ENCODE measurements at regions not wholly inside any gene's neighbourhood (a gene's known extent, or its start where the extent isn't known, plus 50 kb on each side); places are given as distances from the start of the nearest gene placed in this dataset.

DNA sequence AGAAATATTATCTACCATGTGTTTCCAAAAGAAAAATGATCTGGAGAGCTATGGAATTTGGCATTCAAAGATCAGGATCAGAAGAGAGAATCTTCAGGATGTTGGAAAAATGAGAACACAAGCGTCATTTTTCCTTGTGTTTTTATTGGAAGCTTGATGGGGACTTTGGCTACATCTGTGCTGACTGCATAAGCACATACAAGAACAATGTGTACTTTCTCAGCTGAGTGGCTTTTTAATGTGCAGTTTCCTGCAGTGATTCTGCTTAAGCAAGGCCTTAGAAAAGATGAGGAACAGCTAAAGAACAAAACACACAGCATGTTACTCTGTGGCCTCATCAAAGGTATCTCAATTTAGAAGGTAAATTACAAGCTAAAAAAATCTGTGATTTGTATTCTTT is 1039.9 kb downstream of the GLUD2 start:
- no peaks in the 10 kb centered on the region for H3K4me1 ChIP-seq (ENCODE audit: control insufficient read depth, extremely low read depth, insufficient read depth, low read length)
- H3K9me3 ChIP-seq (ENCODE audit: control insufficient read depth, low read depth, low read length) = no peaks in the 10 kb centered on the region
- FAIRE-seq (no peak), DNase-seq (ENCODE audit: low read depth, low spot score) (no peak)
- H3K27ac ChIP-seq (ENCODE audit: control insufficient read depth, insufficient read depth, low read length) = no peak overlapping the region
- no peaks in the 10 kb centered on the region for H3K9me1 ChIP-seq (ENCODE audit: control insufficient read depth, extremely low read depth, insufficient read depth, low read length)
- dilution Hi-C loops (cut with MboI; ENCODE audit: extremely low pct_ligation_motif_present, low sequenced_read_pairs) = no loop called here
- no peak overlapping the region for H2AFZ ChIP-seq (ENCODE audit: control insufficient read depth, low read length)
- no peak overlapping the region for H3K9ac ChIP-seq (ENCODE audit: control insufficient read depth, extremely low read depth, insufficient read depth, low read length)
- no peaks in the 10 kb centered on the region for H3K79me2 ChIP-seq (ENCODE audit: control insufficient read depth, insufficient read depth, low read length)
- H4K20me1 ChIP-seq (ENCODE audit: control insufficient read depth, extremely low read depth, insufficient read depth, low read length) = no peaks in the 10 kb centered on the region
- H3K4me2 ChIP-seq (ENCODE audit: control insufficient read depth, extremely low read depth, insufficient read depth, low read depth, low read length) = no peak overlapping the region
- H3K36me3 ChIP-seq (ENCODE audit: control insufficient read depth in 2 of 2, extremely low read depth in 1 of 2, insufficient read depth in 2 of 2, low read length in 2 of 2) = no peaks in the 10 kb centered on the region
- TF ChIP-seq EZH2 (IDR thresholded peaks at IDR 0.05; ENCODE audit: low read length) = no peak
- TF ChIP-seq, protein P1, sequence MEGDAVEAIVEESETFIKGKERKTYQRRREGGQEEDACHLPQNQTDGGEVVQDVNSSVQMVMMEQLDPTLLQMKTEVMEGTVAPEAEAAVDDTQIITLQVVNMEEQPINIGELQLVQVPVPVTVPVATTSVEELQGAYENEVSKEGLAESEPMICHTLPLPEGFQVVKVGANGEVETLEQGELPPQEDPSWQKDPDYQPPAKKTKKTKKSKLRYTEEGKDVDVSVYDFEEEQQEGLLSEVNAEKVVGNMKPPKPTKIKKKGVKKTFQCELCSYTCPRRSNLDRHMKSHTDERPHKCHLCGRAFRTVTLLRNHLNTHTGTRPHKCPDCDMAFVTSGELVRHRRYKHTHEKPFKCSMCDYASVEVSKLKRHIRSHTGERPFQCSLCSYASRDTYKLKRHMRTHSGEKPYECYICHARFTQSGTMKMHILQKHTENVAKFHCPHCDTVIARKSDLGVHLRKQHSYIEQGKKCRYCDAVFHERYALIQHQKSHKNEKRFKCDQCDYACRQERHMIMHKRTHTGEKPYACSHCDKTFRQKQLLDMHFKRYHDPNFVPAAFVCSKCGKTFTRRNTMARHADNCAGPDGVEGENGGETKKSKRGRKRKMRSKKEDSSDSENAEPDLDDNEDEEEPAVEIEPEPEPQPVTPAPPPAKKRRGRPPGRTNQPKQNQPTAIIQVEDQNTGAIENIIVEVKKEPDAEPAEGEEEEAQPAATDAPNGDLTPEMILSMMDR (optimal IDR thresholded peaks at IDR 0.05 in 1 of 3, IDR thresholded peaks at IDR 0.05 in 1 of 3, conservative IDR thresholded peaks at IDR 0.05 in 1 of 3; ENCODE audit: extremely low read depth in 1 of 3, insufficient read depth in 2 of 3, low read length in 3 of 3) = no peak
- no peak overlapping the region for H3K4me3 ChIP-seq (ENCODE audit: control insufficient read depth in 2 of 3, extremely low read depth in 1 of 3, insufficient read depth in 2 of 3, low read depth in 1 of 3, low read length in 3 of 3)
- H3K27me3 ChIP-seq (ENCODE audit: control insufficient read depth, extremely low read depth, insufficient read depth, low read length) = no peaks in the 10 kb centered on the region

DNA sequence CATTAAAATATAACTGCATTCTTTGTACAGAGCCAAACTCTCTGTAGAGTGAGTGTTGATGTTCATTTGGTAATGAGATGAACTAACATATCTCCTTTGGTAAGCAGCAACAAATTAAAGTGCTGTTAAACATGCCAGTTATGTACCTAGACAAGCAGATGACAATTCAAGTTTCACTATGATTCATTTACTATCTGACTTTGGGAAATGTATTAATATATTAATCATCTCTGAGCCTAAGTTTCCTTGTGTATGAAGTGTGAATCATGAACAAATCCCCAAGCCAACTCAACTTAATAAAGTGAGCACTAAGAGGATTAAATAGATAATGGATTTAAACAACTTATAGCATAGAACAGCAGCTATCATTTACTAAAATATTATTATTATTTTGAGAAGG is 1044.2 kb downstream of the GLUD2 start:
- no peak for TF ChIP-seq EZH2 (IDR thresholded peaks at IDR 0.05; ENCODE audit: low read length)
- no peak overlapping the region for H3K4me3 ChIP-seq (ENCODE audit: control insufficient read depth in 2 of 3, extremely low read depth in 1 of 3, insufficient read depth in 2 of 3, low read depth in 1 of 3, low read length in 3 of 3)
- DNase-seq (ENCODE audit: low read depth, low spot score) = no peak
- H2AFZ ChIP-seq (ENCODE audit: control insufficient read depth, low read length) = no peak overlapping the region
- H3K9ac ChIP-seq (ENCODE audit: control insufficient read depth, extremely low read depth, insufficient read depth, low read length) = no peak overlapping the region
- H3K9me1 ChIP-seq (ENCODE audit: control insufficient read depth, extremely low read depth, insufficient read depth, low read length) = no peaks in the 10 kb centered on the region
- no peaks in the 10 kb centered on the region for H3K4me1 ChIP-seq (ENCODE audit: control insufficient read depth, extremely low read depth, insufficient read depth, low read length)
- dilution Hi-C loops (cut with MboI; ENCODE audit: extremely low pct_ligation_motif_present, low sequenced_read_pairs) = no loop called here
- no peak for FAIRE-seq
- no peaks in the 10 kb centered on the region for H3K9me3 ChIP-seq (ENCODE audit: control insufficient read depth, low read depth, low read length)
- no peaks in the 10 kb centered on the region for H3K79me2 ChIP-seq (ENCODE audit: control insufficient read depth, insufficient read depth, low read length)
- no peak overlapping the region for H3K27ac ChIP-seq (ENCODE audit: control insufficient read depth, insufficient read depth, low read length)
- H3K36me3 ChIP-seq (ENCODE audit: control insufficient read depth in 2 of 2, extremely low read depth in 1 of 2, insufficient read depth in 2 of 2, low read length in 2 of 2) = no peaks in the 10 kb centered on the region
- no peak overlapping the region for H3K4me2 ChIP-seq (ENCODE audit: control insufficient read depth, extremely low read depth, insufficient read depth, low read depth, low read length)
- no peaks in the 10 kb centered on the region for H3K27me3 ChIP-seq (ENCODE audit: control insufficient read depth, extremely low read depth, insufficient read depth, low read length)
- no peaks in the 10 kb centered on the region for H4K20me1 ChIP-seq (ENCODE audit: control insufficient read depth, extremely low read depth, insufficient read depth, low read length)

DNA sequence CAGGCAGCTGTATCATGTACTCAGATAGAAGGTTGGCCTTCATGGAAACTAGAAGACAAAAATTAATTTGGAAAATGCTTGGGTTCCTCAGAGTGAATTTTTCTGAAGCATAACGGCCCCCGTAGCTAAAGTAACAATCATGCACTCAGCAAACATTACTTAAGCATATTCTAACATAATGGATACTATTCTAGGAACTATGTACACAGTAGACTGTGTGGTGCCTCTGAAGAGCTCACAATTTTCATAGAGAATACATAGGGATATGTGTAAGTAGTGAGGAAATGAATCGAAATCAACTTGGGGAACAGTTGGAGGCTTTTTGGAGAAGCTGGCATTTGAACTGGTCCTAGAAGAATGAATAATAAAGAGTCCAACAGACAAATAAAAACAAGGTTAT is 1045.0 kb downstream of the GLUD2 start:
- no peaks in the 10 kb centered on the region for H3K9me1 ChIP-seq (ENCODE audit: control insufficient read depth, extremely low read depth, insufficient read depth, low read length)
- FAIRE-seq (no peak), DNase-seq (ENCODE audit: low read depth, low spot score) (no peak)
- no peaks in the 10 kb centered on the region for H3K79me2 ChIP-seq (ENCODE audit: control insufficient read depth, insufficient read depth, low read length)
- no peak overlapping the region for H3K27ac ChIP-seq (ENCODE audit: control insufficient read depth, insufficient read depth, low read length)
- dilution Hi-C loops (cut with MboI; ENCODE audit: extremely low pct_ligation_motif_present, low sequenced_read_pairs) = no loop called here
- no peaks in the 10 kb centered on the region for H3K27me3 ChIP-seq (ENCODE audit: control insufficient read depth, extremely low read depth, insufficient read depth, low read length)
- no peaks in the 10 kb centered on the region for H3K4me1 ChIP-seq (ENCODE audit: control insufficient read depth, extremely low read depth, insufficient read depth, low read length)
- TF ChIP-seq, protein P1 (optimal IDR thresholded peaks at IDR 0.05 in 1 of 3, IDR thresholded peaks at IDR 0.05 in 1 of 3, conservative IDR thresholded peaks at IDR 0.05 in 1 of 3; ENCODE audit: extremely low read depth in 1 of 3, insufficient read depth in 2 of 3, low read length in 3 of 3) = no peak
- no peak for TF ChIP-seq EZH2 (IDR thresholded peaks at IDR 0.05; ENCODE audit: low read length)
- H3K4me3 ChIP-seq (ENCODE audit: control insufficient read depth in 2 of 3, extremely low read depth in 1 of 3, insufficient read depth in 2 of 3, low read depth in 1 of 3, low read length in 3 of 3) = no peak overlapping the region
- no peaks in the 10 kb centered on the region for H3K9me3 ChIP-seq (ENCODE audit: control insufficient read depth, low read depth, low read length)
- no peak overlapping the region for H2AFZ ChIP-seq (ENCODE audit: control insufficient read depth, low read length)
- H4K20me1 ChIP-seq (ENCODE audit: control insufficient read depth, extremely low read depth, insufficient read depth, low read length) = no peaks in the 10 kb centered on the region
- H3K9ac ChIP-seq (ENCODE audit: control insufficient read depth, extremely low read depth, insufficient read depth, low read length) = no peak overlapping the region
- no peaks in the 10 kb centered on the region for H3K36me3 ChIP-seq (ENCODE audit: control insufficient read depth in 2 of 2, extremely low read depth in 1 of 2, insufficient read depth in 2 of 2, low read length in 2 of 2)
- H3K4me2 ChIP-seq (ENCODE audit: control insufficient read depth, extremely low read depth, insufficient read depth, low read depth, low read length) = no peak overlapping the region

Measured in keratinocyte (primary cell).